ENCODE measurements at regions not wholly inside any gene's neighbourhood (a gene's known extent, or its start where the extent isn't known, plus 50 kb on each side); places are given as distances from the start of the nearest gene placed in this dataset.
A peak's percentile ranks its signal among the peaks of the same experiment; 100 is the strongest.
"Not testable (repeated sequence)": the region's sequence is repeated elsewhere in the genome, so short reads cannot be mapped to it uniquely, and the experiment has no call there.

- no peaks in the 10 kb centered on the region for H3K4me1 ChIP-seq (ENCODE audit: low read length)
- TF ChIP-seq EZH2 (optimal IDR thresholded peaks at IDR 0.05; ENCODE audit: low read depth, low read length) (no peak), CTCF (IDR thresholded peaks at IDR 0.05; ENCODE audit: low read length) (no peak), EZH2phosphoT487 (IDR thresholded peaks at IDR 0.05; ENCODE audit: low read length) (no peak)
- no peaks in the 10 kb centered on the region for H3F3A ChIP-seq (ENCODE audit: insufficient read depth, low read length)
- H3K4me3 ChIP-seq (ENCODE audit: low read length), result no peak overlapping the region
- H3K9me2 ChIP-seq (replicated peaks; ENCODE audit: insufficient read depth, low read length), result no peaks in the 10 kb centered on the region
- H3K36me3 ChIP-seq (replicated peaks; ENCODE audit: insufficient read depth, low read length), result no peaks in the 10 kb centered on the region
- H3K9me3 ChIP-seq (replicated peaks; ENCODE audit: insufficient read depth, low read length), result no peaks in the 10 kb centered on the region
- H4K20me1 ChIP-seq (ENCODE audit: insufficient read depth, low read length), result no peaks in the 10 kb centered on the region
- H3K9ac ChIP-seq (ENCODE audit: low read length), result no peak overlapping the region
- no peaks in the 10 kb centered on the region for H3K27me3 ChIP-seq (replicated peaks; ENCODE audit: insufficient read depth, low read length)
- no peak overlapping the region for H2AFZ ChIP-seq (ENCODE audit: low read length)
- H3K79me2 ChIP-seq (ENCODE audit: low read length), result no peaks in the 10 kb centered on the region
- DNase-seq, result no peak
- H3K27ac ChIP-seq (ENCODE audit: low read length), result no peak overlapping the region
- H3K4me2 ChIP-seq (ENCODE audit: low read depth, low read length), result no peak overlapping the region
Measured at GRCh38 chr7:82578430-82578829, 134.9 kb upstream of the CACNA2D1 start.

- Histone ChIP-seq H3K4me3 (ENCODE audit: low read length) (peak overlapping the region; percentile 26; the same call in 1 of the 2 replicates), H3K4me2 (ENCODE audit: low read depth, low read length) (peak overlapping the region; percentile 76)
Measured at GRCh38 chr7:82572195-82572880, 128.8 kb upstream of the CACNA2D1 start.

GRCh38 chr7:82571047-82571446 is 127.5 kb upstream of the CACNA2D1 start:
- not testable (repeated sequence) for H3K4me2 ChIP-seq (ENCODE audit: low read depth, low read length); H3K4me3 ChIP-seq (ENCODE audit: low read length); H3K36me3 ChIP-seq (replicated peaks; ENCODE audit: insufficient read depth, low read length); H3K9ac ChIP-seq (ENCODE audit: low read length); H3K9me3 ChIP-seq (replicated peaks; ENCODE audit: insufficient read depth, low read length); H3K79me2 ChIP-seq (ENCODE audit: low read length); H3K9me2 ChIP-seq (replicated peaks; ENCODE audit: insufficient read depth, low read length); H4K20me1 ChIP-seq (ENCODE audit: insufficient read depth, low read length); H2AFZ ChIP-seq (ENCODE audit: low read length); H3K27me3 ChIP-seq (replicated peaks; ENCODE audit: insufficient read depth, low read length); H3F3A ChIP-seq (ENCODE audit: insufficient read depth, low read length)
- H3K4me1 ChIP-seq (ENCODE audit: low read length), result peaks cover 25% of the 10 kb centered on the region
- DNase-seq, result peak; percentile 56
- H3K27ac ChIP-seq (ENCODE audit: low read length), result peak overlapping the region; percentile 7; the same call in 1 of the 2 replicates

More at GRCh38 chr7:82572195-82572880, 128.8 kb upstream of the CACNA2D1 start:
- Histone ChIP-seq H3K9me2 (replicated peaks; ENCODE audit: insufficient read depth, low read length) (no peaks in the 10 kb centered on the region), H3K4me1 (ENCODE audit: low read length) (peaks cover 14% of the 10 kb centered on the region), H3F3A (ENCODE audit: insufficient read depth, low read length) (no peaks in the 10 kb centered on the region), H3K27ac (ENCODE audit: low read length) (no peak overlapping the region), H3K9ac (ENCODE audit: low read length) (no peak overlapping the region), H3K79me2 (ENCODE audit: low read length) (no peaks in the 10 kb centered on the region), H3K27me3 (replicated peaks; ENCODE audit: insufficient read depth, low read length) (no peaks in the 10 kb centered on the region), H3K9me3 (replicated peaks; ENCODE audit: insufficient read depth, low read length) (no peaks in the 10 kb centered on the region), H4K20me1 (ENCODE audit: insufficient read depth, low read length) (no peaks in the 10 kb centered on the region), H2AFZ (ENCODE audit: low read length) (peak overlapping the region; percentile 74), H3K36me3 (replicated peaks; ENCODE audit: insufficient read depth, low read length) (no peaks in the 10 kb centered on the region)
- peak; percentile 90 for TF ChIP-seq CTCF (IDR thresholded peaks at IDR 0.05; ENCODE audit: low read length)
- no peak for TF ChIP-seq EZH2phosphoT487 (IDR thresholded peaks at IDR 0.05; ENCODE audit: low read length)
- no peak for TF ChIP-seq EZH2 (optimal IDR thresholded peaks at IDR 0.05; ENCODE audit: low read depth, low read length)
- peak; percentile 83 for DNase-seq

GRCh38 chr7:82567841-82568240 is 124.3 kb upstream of the CACNA2D1 start:
- H2AFZ ChIP-seq (ENCODE audit: low read length), result no peak overlapping the region
- no peak overlapping the region for H3K4me2 ChIP-seq (ENCODE audit: low read depth, low read length)
- no peaks in the 10 kb centered on the region for H3K9me2 ChIP-seq (replicated peaks; ENCODE audit: insufficient read depth, low read length)
- no peak overlapping the region for H3K4me3 ChIP-seq (ENCODE audit: low read length)
- peaks cover 25% of the 10 kb centered on the region for H3K4me1 ChIP-seq (ENCODE audit: low read length)
- H3K27me3 ChIP-seq (replicated peaks; ENCODE audit: insufficient read depth, low read length), result no peaks in the 10 kb centered on the region
- no peaks in the 10 kb centered on the region for H3K36me3 ChIP-seq (replicated peaks; ENCODE audit: insufficient read depth, low read length)
- no peaks in the 10 kb centered on the region for H3F3A ChIP-seq (ENCODE audit: insufficient read depth, low read length)
- H3K9ac ChIP-seq (ENCODE audit: low read length), result no peak overlapping the region
- H3K27ac ChIP-seq (ENCODE audit: low read length), result no peak overlapping the region
- no peaks in the 10 kb centered on the region for H3K9me3 ChIP-seq (replicated peaks; ENCODE audit: insufficient read depth, low read length)
- no peaks in the 10 kb centered on the region for H4K20me1 ChIP-seq (ENCODE audit: insufficient read depth, low read length)
- H3K79me2 ChIP-seq (ENCODE audit: low read length), result no peaks in the 10 kb centered on the region
- TF ChIP-seq CTCF (IDR thresholded peaks at IDR 0.05; ENCODE audit: low read length) (no peak), EZH2phosphoT487 (IDR thresholded peaks at IDR 0.05; ENCODE audit: low read length) (no peak), EZH2 (optimal IDR thresholded peaks at IDR 0.05; ENCODE audit: low read depth, low read length) (no peak)
- DNase-seq, result no peak

Measured in MM.1S (cell line).